NCI-H748 treated with DMSO at 0.1 percent for 48 hours (cell line): ENCODE measurements at regions not wholly inside any gene's neighbourhood (a gene's known extent, or its start where the extent isn't known, plus 50 kb on each side); places are given as distances from the start of the nearest gene placed in this dataset.
"Not testable (repeated sequence)": the region's sequence is repeated elsewhere in the genome, so short reads cannot be mapped to it uniquely, and the experiment has no call there.

Experiments
- DNase-seq: peaks from one replicate; lab custom pipeline; 2025; lab: John Stamatoyannopoulos, UW

DNA sequence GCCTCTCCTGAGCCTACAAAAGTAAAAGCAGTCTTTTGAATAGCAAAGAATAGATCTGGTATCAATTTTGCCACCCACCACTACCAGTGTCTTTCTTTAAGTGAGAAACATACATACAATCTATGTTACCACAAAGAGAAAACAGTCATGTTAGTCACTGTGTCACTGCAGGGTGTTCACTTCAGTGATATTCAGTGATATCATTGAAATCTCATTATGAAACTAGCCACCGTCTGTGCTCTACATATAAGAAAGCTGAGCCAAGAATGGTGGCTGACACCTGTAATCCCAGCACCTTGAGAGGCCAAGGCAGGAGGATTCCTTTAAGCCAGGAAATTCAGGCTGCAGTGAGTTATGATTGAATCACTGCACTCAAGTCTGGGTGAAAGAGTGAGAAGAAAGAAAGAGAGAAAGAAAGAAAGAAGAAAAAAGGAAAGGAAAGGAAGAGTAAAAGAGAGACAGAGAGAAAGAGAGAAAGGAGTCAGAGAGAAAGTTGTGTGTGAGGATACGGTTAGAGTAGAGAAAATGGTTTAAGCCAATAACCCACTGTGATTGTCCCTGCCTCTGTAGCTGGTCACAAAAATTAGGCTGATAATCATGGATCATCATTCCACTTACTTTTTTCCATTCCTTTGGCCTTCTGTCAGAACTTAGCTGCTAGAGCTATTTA lies 847.1 kb downstream of the FAM181B start:
- DNase-seq: no peak

DNA sequence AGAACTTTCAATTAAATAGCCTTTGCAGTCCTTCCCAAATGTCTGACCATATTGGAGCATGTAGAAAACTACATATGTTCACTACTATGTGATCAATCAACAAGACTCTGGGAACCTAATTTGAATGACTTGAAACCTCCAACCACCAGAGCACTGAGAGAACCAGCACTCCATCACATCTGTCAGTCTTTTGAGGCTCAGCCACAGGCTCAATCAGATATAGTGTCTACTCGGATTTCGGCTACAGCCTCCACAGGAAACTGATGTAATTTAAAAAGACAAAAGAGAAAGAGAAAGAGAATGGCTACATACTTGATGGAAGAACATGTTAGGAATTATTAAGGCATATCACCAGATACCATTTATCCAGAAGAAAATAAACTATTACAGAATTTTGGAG lies 859.0 kb downstream of the FAM181B start:
- no peak for DNase-seq

DNA sequence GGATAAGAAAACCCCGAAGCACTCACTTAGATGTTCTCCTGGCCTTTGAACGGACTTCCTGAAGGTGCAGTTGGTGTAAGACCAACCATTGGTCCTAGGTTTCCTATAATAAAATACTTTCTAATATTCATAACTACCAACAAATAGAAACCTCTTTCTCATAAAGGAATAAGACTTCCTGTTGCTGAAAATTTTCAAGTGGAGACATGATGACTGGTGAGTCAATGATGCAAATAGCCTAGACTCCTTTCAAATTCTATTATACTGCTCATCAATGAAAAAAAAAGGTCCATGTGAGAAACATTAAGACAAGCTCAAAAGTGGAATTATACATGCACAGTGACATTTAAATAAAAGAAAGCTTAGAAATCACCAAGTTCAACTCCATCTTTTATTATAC lies 862.8 kb downstream of the FAM181B start:
- DNase-seq: no peak

DNA sequence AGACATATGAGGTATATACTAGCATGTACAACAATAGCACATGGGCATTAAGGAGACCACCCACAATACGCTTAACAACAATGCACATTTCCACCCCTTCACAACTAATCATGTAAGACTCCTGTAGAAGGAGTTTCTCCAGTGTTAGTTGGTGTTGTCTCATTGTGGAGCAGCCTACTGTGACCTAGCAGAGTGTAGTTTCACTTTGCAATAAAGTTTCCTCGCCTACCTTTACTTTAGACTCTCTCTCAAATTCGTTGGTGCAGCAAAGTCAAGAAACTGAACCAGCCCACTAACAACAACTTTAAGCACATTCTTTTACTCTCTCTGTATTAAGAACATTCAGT lies 863.6 kb downstream of the FAM181B start:
- no peak for DNase-seq

DNA sequence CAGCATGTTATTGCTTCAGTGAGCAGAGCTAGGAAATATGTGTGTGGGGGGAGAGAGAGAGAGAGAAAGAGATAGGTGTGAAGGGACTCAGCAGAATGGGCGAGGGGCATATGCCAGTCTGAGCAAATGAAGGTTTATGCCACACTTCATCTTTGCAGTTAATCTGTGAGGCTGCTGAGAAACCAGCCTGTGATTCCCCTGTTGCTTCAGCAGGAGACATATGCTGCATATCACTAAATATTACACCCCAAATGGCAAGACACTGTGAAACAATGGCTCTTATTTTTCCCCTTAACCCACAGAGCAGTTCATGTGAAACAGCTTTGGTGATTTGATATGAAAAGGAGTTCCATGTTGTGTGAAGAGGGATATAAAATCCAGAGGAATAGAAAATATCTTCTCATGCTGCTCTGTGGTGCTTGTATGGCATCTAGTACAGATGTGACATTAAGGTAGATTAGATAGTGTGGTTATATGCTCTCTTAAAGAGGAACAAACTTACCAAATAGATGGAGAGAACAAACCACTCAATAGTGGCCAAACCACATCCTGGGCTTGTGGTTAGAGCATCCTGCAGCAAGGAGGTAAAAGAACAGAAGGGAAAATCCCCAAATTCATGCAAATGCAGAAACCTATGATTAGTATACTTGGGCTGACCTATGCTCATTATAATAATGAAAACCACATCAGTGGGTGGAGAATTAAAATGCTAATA lies 864.2 kb downstream of the FAM181B start:
- no peak for DNase-seq

DNA sequence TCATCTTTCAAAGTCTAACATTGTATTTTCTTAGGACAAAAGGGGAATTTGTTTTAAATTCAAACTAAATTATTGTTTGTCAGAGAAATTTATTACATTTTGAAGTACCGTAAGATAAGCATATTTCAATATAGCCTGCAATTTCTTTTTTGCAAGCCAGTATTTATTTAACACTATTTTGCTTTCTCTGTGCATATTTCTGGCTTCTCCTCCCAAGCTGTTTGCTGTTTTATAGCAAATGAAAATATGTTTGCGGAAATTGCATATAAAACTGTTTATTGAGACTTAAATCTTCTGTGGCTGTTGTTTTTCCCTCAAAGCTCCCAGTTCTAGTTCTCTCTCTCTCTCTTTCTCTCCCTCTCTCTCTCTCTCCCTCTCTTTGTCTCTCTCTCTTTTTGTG lies 866.8 kb downstream of the FAM181B start:
- no peak for DNase-seq

DNA sequence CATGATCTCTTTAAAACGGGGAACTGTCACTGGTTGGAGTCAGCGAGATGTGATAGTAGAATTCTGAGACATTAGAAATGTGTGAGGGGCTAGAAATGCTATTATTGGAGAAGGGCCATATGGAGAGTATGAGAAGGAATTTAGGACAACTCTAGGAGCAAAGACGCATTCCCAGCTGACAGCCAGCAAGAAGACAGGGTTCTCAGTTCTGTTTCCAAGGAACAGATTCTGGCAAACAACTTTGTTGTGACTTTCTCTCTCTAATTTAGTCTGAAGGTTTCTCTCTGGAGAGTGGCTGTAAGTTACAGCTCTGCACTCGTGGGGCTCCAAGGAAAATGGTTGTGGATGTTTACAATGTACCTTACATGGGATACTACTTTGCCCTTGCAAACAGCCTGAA lies 876.3 kb downstream of the FAM181B start:
- no peak for DNase-seq

DNA sequence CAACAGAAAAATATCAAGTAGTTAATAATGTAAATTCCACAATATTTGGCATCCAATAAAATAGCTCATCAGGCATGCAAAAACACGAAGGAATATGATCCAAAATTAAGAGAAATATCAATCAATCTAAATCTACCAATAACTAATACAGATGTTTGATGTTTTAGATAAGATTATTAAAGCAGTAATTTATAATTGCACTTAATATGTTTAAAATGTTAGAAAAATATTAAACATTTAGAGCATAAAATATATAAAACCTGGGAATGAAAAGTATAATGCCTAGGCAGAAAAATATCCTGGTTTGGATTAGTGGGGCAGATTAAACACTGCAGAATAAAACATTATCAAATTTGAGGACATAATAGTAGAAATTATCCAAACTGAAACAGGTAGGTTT lies 879.9 kb downstream of the FAM181B start:
- no peak for DNase-seq

DNA sequence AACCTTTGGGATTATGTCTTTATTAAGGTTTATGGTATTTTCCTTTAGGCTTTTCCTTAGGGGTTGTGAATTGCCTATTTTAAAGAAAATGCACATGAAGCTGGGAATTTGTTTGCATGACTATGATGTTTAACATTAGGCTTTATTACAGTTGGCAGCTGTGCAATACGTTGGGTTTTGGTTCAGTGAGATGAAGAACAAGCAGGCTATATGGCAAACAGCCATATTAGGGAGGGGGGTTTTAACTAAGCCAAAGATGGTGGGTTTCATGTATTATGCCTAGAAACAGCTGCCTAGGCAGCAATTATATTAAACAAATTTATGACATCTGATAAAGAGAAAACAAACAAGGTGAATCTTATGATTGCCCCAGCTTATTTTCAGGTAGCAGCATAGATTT lies 880.8 kb downstream of the FAM181B start:
- no peak for DNase-seq

DNA sequence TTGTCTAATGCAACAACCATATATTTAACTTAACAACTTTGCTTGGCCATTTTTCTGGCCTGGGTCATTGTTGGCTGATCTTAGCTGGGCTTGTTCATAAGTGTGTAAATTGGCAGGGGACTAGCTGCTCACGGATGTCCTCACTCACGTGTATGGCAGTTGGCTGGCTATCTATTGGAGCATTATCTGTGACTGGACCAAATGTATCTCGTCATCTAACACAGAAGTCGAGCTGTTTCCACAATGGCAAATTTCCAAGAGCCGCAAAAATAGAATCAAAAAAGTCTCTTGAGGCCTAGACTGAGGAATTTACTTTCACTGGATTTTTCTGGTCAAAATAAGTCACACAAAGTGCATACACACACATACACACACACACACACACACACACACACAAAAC lies 893.3 kb downstream of the FAM181B start:
- DNase-seq: no peak

DNA sequence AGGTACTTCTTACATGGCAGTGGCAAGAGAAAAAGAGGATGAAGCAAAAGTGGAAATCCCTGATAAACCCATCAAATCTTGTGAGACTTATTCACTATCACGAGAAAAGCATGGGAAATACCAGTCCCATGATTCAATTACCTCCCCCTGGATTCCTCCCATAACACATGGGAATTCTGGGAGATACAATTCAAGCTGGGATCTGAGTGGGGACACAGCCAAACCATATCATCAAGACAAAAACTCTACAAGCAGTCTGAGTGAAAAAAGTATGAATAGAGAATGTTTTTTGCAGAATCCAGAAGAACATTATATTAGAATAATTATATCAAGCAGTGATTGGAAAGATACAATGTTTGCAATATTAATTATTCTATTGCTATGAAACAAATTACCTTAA lies 893.7 kb downstream of the FAM181B start:
- DNase-seq: no peak

DNA sequence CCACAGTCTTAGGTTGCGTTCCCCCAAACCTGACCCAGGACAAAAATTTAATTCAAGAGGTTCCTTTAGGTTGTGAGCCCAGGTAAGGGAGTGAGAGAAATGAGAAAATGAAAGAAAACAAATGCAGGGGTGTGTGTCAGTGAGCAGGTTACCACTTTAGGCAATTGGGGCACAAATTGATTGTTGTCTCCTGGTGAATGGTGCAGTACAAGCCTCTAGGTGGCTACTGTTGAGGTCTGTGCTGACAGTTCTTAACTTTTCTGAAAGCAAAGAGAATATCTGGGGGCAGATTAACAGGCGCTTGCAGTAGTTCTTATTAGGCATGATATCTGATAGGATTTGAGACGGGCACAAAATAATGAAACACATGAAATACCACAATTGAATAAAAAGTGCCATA lies 894.6 kb downstream of the FAM181B start:
- DNase-seq: no peak

DNA sequence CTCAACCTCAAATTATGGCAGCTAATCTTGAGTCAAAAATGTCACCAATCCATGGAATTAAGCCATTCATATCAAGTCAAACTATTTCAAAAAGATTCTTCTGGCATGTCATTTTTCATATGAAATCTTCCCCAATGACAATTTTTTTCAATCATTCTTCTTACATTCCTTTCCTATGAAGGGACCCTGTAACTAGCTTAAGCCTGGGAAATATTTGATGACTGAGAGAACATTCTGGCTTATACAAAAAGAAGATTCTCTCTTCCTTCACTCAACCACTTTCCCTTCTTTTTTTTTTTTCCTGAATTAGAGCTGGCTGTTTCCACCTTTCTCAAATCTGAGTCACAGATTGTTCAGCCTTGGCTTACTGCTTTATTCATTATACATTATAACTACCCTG lies 903.7 kb downstream of the FAM181B start:
- DNase-seq: no peak

DNA sequence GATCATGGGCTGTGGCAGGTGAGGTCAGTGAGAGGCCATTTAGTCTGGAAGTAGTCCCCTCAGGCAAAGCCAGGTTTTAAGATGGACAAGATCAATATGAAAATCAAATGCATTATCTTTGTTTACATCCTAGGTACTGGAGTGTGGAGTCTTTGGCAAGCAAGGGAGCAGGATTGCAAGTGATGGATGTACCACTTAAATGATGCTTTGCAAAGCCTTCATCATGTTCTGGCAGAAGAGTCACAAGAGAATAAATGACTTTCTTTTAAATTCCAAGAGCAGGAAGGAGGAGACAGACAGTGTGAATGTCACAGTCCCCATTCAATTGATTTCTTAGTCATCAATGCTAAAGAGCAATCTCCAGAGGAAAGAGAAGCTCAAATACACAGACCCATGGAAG lies 908.3 kb downstream of the FAM181B start:
- DNase-seq: no peak

DNA sequence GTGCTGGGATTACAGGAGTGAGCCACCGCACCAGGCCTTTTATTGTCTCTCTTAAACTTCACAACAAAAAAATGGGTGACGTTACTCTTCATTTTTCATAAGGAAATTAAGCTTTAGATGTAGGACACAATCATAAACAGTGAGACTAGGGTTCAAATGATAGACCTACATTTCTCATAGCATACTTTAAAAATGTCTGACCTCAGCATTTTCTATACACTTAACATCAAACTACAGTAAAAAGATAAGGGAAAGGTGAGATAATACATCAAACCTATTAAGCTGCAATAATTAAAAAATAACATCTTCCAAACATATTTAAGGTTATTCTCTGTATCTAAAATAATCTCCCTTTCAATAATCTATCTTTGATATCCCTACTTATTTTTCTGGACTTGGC lies 914.2 kb downstream of the FAM181B start:
- no peak for DNase-seq

DNA sequence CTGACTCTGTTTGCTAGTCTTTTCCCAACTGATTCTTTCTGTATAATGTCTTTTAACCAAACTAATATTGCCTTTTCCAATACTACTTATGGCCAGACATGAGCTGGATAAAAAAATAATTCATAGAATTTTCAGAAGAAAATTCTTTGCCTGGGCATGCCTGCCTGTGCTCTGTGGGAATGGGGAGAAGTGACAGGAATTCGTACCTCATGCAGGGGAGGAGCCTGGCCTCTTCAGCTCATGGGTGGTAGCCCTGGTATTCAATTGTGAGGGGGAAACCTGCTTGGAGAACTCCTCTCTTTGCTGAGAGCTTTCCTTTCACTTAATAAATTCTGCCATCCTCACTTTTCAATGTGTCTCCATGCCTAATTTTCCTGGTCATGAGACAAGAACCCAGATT lies 928.8 kb downstream of the FAM181B start:
- DNase-seq: no peak

DNA sequence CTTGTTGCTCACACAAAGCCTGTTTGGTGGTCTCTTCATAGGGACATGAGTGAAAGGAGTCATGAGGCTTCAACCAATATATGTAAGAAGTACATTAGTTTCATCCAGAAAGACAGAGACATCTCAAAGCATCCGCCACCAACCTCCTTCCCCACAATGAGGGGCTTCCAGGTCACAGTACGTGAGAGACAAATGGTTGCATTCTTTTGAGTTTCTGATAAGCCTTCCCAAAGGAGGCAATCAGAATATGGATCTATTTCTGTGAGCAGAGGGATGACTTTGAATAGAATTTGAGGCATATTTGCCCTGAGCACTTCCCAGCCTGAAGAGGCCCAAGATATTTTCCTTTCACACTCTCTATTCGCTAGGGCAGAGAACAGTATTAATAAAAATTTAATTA lies 931.1 kb downstream of the FAM181B start:
- DNase-seq: no peak

DNA sequence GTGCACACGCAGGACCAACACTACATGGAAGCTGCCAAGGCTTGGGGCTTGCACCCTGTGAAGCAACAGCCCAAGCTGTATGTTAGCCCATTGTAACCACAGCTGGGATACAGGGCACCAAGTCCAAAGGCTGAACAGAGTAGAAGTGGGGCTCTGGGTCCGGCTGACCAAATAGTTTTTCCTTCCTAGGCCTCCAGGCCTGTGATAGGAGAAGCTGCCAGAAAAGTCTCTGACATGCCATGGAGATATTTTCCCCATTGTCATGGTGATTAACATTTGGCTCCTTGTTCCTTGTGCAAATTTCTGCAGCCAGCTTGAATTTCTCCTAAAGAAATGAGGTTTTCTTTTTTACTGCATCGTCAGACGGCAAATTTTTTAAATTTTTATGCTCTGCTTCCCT lies 941.2 kb downstream of the FAM181B start:
- no peak for DNase-seq

DNA sequence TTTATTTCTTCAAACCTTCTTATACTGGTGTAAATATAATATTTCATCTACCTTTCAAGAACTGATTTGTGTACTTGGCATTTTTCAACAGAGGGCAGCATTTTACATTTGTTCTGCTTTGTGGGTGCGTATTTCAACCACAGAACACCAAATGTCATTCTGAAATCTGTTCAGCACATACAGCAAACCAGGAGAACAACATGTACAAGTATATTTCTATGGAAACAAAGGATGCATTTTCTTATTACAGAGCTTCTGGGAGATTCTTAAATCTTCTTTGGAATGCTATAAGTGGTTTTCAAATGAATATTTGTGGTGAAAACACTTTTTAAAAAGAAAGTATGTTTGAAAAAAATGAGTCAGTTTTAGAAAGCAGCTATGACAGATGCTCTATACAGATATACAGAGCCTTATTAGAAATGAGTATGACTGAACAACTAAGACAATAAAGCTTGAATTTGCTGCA lies 946.0 kb downstream of the FAM181B start:
- peak; percentile 14 for DNase-seq

DNA sequence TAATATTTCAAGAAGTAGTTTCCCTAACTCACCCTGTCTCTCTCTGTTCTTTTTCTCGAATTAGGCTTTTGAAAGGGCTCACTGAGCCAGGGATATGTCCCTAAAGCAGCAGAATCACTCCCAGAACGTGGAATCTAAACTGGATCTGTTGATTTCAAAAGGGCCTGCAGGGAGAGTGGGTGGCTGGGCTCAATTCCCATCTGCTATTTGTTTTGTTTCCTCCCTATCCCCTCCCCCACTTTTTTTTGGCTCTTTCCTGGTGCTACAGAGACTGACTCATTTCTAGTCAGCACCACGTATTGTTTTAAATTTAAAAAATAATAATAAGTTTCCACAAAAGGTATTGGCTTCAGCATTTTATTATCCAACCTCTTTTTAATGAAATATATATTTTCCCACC lies 961.5 kb downstream of the FAM181B start:
- no peak for DNase-seq

DNA sequence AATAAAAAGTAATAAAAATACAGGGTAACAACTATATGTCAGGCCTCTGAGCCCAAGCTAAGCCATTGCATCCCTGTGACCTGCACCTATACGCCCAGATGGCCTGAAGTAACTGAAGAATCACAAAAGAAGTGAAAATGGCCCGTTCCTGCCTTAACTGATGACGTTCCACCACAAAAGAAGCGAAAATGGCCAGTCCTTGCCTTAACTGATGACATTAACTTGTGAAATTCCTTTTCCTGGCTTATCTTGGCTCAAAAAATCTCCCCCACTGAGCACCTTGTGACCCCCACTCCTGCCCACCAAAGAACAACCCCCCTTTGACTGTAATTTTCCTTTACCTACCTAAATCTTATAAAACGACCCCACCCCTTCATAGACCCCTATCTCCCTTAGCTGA lies 963.8 kb downstream of the FAM181B start:
- DNase-seq: not testable (repeated sequence)

DNA sequence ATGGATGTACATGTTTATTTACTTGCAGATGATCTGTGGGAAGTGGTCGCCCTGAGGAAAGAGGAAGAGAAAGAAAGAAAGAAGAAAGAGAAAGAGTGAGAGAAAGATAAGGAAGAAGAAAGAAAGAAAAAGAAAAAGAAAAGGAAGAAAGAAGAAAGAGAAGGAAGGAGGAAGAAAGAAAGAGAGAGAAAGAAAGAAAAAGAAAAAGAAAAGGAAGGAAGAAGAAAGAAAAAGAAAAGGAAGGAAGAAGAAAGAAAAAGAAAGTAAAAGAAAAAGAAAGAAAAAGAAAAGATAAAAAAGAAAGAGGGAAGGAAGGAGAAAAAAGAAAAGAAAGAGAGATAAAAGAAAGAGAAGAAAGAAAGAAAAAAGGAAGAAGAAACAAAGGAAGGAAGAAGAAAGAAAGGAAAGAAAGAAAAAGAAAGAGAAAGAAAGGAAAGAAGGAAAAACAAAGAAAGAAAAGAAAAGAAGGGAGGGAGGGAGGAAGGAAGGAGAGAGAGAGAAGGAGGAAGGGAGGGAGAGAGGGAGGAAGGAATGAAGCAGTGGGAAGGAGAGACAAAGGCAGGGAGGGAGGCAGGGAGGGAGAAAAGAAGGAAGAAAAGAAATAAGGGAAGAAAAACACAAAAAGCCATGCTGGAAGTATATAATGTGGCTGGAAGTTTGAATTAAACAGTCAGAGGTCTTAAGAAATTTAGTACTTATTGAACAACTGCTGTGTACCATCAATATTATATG lies 976.6 kb downstream of the FAM181B start:
- no peak for DNase-seq

DNA sequence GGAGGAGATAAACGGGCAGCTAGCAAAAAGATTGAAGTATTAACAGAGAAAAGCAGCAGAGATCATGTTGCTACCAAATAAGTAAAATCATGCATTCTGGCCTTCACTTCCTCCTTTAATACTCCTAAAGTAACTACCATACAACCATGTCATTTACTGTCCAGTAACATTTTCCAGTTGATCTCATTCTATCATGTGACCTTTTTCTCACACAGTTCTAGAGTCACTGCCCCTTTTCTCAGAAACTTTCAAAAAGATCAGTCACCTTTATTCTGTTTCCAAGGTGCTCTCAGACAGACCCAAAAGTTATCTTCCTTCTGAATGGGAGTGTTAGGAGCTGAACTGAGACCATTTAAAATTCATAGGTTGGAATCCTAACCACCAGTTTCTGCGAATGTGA lies 984.4 kb downstream of the FAM181B start:
- no peak for DNase-seq
